ENCODE measurements at regions not wholly inside any gene's neighbourhood (a gene's known extent, or its start where the extent isn't known, plus 50 kb on each side); places are given as distances from the start of the nearest gene placed in this dataset.

DNA sequence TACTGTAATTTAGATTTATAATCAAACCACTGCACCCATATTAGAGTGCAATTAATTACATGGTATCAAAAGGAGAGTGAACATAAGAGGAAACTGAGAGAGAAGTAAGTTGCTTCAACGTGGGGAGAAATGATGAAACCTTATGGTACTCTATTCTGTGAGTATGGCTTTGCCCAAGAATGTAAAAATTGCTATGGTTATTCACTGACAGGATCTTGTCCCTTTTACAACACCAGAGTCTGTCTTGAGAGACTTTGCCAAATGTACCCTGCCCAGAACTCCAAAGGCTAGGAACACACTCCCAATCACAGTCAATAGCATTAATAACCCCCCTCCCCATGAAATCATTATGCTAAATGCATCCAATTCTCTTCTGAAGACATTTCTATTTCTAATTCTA, 974.8 kb upstream of the POU3F3 start:
- no peaks in the 10 kb centered on the region for H3K36me3 ChIP-seq (replicated peaks in 1 of 2; ENCODE audit: control insufficient read depth in 1 of 2, insufficient read depth in 2 of 2, low read length in 2 of 2)
- H3K4me1 ChIP-seq (ENCODE audit: insufficient read depth, low read length): no peaks in the 10 kb centered on the region
- no peaks in the 10 kb centered on the region for H3K9me3 ChIP-seq (ENCODE audit: low read length)
- intact Hi-C loops (cut with micrococcal nuclease; ENCODE audit: unreplicated experiment) (no loop called here), in situ Hi-C loops (cut with HindIII; ENCODE audit: extremely low pct_ligation_motif_present, low pct_unique_long_range_greater_than_20kb) (no loop called here)
- FAIRE-seq: no peak
- H4K20me1 ChIP-seq (ENCODE audit: insufficient read depth, low read length): no peaks in the 10 kb centered on the region
- WGBS (ENCODE audit: low lambda C conversion rate): 0% methylated on average over 1 of the region's 1 CpG
- DNase-seq (ENCODE audit: low spot score): no peak
- H3K79me2 ChIP-seq (ENCODE audit: insufficient read depth, low read length): no peaks in the 10 kb centered on the region
- no peak overlapping the region for H3K4me3 ChIP-seq (replicated peaks in 1 of 3; ENCODE audit: insufficient read depth in 1 of 3, low read depth in 2 of 3, low read length in 3 of 3)
- H3K27me3 ChIP-seq (ENCODE audit: control insufficient read depth in 1 of 2, insufficient read depth in 2 of 2, low read length in 2 of 2): no peaks in the 10 kb centered on the region
- TF ChIP-seq SOX5 (CRISPR knock-in tag; IDR thresholded peaks at IDR 0.05; ENCODE audit: borderline replicate concordance): no peak
- TF ChIP-seq, protein P1, sequence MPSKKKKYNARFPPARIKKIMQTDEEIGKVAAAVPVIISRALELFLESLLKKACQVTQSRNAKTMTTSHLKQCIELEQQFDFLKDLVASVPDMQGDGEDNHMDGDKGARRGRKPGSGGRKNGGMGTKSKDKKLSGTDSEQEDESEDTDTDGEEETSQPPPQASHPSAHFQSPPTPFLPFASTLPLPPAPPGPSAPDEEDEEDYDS (CRISPR knock-in tag; IDR thresholded peaks at IDR 0.05): no peak
- TF ChIP-seq, protein P2, sequence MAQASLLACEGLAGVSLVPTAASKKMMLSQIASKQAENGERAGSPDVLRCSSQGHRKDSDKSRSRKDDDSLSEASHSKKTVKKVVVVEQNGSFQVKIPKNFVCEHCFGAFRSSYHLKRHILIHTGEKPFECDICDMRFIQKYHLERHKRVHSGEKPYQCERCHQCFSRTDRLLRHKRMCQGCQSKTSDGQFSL (CRISPR knock-in tag; IDR thresholded peaks at IDR 0.05): no peak
- TF ChIP-seq RXRA (CRISPR knock-in tag; IDR thresholded peaks at IDR 0.05): no peak
- TF ChIP-seq TSC22D2 (CRISPR knock-in tag; IDR thresholded peaks at IDR 0.05; ENCODE audit: borderline replicate concordance): no peak
- no peak for TF ChIP-seq ZNF670 (CRISPR knock-in tag; IDR thresholded peaks at IDR 0.05; ENCODE audit: borderline replicate concordance)
- no peak for TF ChIP-seq ZNF460 (CRISPR knock-in tag; IDR thresholded peaks at IDR 0.05; ENCODE audit: borderline replicate concordance)
- TF ChIP-seq, protein P3, sequence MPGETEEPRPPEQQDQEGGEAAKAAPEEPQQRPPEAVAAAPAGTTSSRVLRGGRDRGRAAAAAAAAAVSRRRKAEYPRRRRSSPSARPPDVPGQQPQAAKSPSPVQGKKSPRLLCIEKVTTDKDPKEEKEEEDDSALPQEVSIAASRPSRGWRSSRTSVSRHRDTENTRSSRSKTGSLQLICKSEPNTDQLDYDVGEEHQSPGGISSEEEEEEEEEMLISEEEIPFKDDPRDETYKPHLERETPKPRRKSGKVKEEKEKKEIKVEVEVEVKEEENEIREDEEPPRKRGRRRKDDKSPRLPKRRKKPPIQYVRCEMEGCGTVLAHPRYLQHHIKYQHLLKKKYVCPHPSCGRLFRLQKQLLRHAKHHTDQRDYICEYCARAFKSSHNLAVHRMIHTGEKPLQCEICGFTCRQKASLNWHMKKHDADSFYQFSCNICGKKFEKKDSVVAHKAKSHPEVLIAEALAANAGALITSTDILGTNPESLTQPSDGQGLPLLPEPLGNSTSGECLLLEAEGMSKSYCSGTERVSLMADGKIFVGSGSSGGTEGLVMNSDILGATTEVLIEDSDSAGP (CRISPR knock-in tag; IDR thresholded peaks at IDR 0.05; ENCODE audit: borderline replicate concordance): no peak
- TF ChIP-seq ZNF547 (CRISPR knock-in tag; IDR thresholded peaks at IDR 0.05): no peak
- no peak for TF ChIP-seq POLR2G (IDR thresholded peaks at IDR 0.05; ENCODE audit: low read depth, low read length)
- TF ChIP-seq ZNF570 (CRISPR knock-in tag; IDR thresholded peaks at IDR 0.05; ENCODE audit: borderline replicate concordance): no peak
- TF ChIP-seq SMAD3 (CRISPR knock-in tag; IDR thresholded peaks at IDR 0.05): no peak
- no peak for TF ChIP-seq RBM39 (IDR thresholded peaks at IDR 0.05; ENCODE audit: low read depth, low read length, poor library complexity, severe bottlenecking)
- TF ChIP-seq, protein P4, sequence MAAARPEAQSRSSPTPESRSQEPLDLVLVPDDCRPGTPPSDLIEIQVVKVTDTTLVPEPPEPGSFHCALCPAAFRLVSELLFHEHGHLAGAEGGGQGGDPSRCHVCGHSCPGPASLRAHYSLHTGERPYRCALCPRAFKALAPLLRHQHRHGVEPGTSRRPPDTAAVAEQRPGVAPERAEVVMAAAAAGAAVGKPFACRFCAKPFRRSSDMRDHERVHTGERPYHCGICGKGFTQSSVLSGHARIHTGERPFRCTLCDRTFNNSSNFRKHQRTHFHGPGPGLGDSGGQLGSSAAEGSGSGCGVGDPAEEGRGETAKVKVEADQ (CRISPR knock-in tag; IDR thresholded peaks at IDR 0.05; ENCODE audit: borderline replicate concordance): no peak
- no peak for TF ChIP-seq POLR2AphosphoS5 (IDR thresholded peaks at IDR 0.05; ENCODE audit: low read depth, low read length)
- TF ChIP-seq SNAI1 (CRISPR knock-in tag; IDR thresholded peaks at IDR 0.05; ENCODE audit: borderline replicate concordance): no peak
- TF ChIP-seq HDAC6 (IDR thresholded peaks at IDR 0.05; ENCODE audit: low read depth, low read length): no peak
- no peak for ATAC-seq
- H3K4me2 ChIP-seq (ENCODE audit: low read depth, low read length): no peak overlapping the region
- H3K9ac ChIP-seq (ENCODE audit: insufficient read depth, low read depth, low read length): no peak overlapping the region
- H3K27ac ChIP-seq (ENCODE audit: extremely low read length, insufficient read depth, low read length): no peak overlapping the region
- ChIA-PET CTCF (ENCODE audit: low intra/inter-chr PET ratio, low total read pairs) (no interaction called here), POLR2A (no interaction called here)
- no peak overlapping the region for H2AFZ ChIP-seq (ENCODE audit: low read length)
- BruUV-seq (replicated peaks): no TSS peak

All from HepG2 (cell line).